GM19238 (cell line): ENCODE measurements at regions not wholly inside any gene's neighbourhood (a gene's known extent, or its start where the extent isn't known, plus 50 kb on each side); places are given as distances from the start of the nearest gene placed in this dataset.

ENCODE experiments used
- DNase-seq: peaks from one replicate; pipeline ENCODE4 v3.0.0; 2011; ENCODE audit warnings: low spot score; ENCODE audit not compliant: insufficient read length

GRCh38 chr6:88359530-88360202 is 193.5 kb upstream of the CNR1 start:
- no peak for DNase-seq

GRCh38 chr6:88358846-88359245 is 192.7 kb upstream of the CNR1 start:
- no peak for DNase-seq

- no peak for DNase-seq
Measured at GRCh38 chr6:88349511-88349910, 183.4 kb upstream of the CNR1 start.

GRCh38 chr6:88342336-88342735 is 176.2 kb upstream of the CNR1 start:
- DNase-seq = no peak

- DNase-seq = no peak
Measured at GRCh38 chr6:88339761-88340160, 173.6 kb upstream of the CNR1 start.

- no peak for DNase-seq
Measured at GRCh38 chr6:88321306-88321705, 155.2 kb upstream of the CNR1 start.

GRCh38 chr6:88311561-88311960 is 145.4 kb upstream of the CNR1 start:
- no peak for DNase-seq

GRCh38 chr6:88304520-88304919 is 138.4 kb upstream of the CNR1 start:
- DNase-seq = no peak

GRCh38 chr6:88302769-88303225 is 136.7 kb upstream of the CNR1 start:
- no peak for DNase-seq

- no peak for DNase-seq
Measured at GRCh38 chr6:88301888-88302768, 136.0 kb upstream of the CNR1 start.

GRCh38 chr6:88301256-88301655 is 135.1 kb upstream of the CNR1 start:
- no peak for DNase-seq

GRCh38 chr6:88298066-88298845 is 132.1 kb upstream of the CNR1 start:
- no peak for DNase-seq

GRCh38 chr6:88296694-88297093 is 130.5 kb upstream of the CNR1 start:
- no peak for DNase-seq

- no peak for DNase-seq
Measured at GRCh38 chr6:88295663-88296062, 129.5 kb upstream of the CNR1 start.

- DNase-seq = no peak
Measured at GRCh38 chr6:88294702-88295101, 128.6 kb upstream of the CNR1 start.

GRCh38 chr6:88290411-88290810 is 124.3 kb upstream of the CNR1 start:
- DNase-seq = no peak

GRCh38 chr6:88287696-88288095 is 121.5 kb upstream of the CNR1 start:
- DNase-seq = no peak

GRCh38 chr6:88276331-88276730 is 110.2 kb upstream of the CNR1 start:
- no peak for DNase-seq

- no peak for DNase-seq
Measured at GRCh38 chr6:88268508-88268907, 102.4 kb upstream of the CNR1 start.

GRCh38 chr6:88266126-88266525 is 100.0 kb upstream of the CNR1 start:
- DNase-seq = no peak

- DNase-seq = no peak
Measured at GRCh38 chr6:88263591-88263990, 97.4 kb upstream of the CNR1 start.

GRCh38 chr6:88262332-88262731 is 96.2 kb upstream of the CNR1 start:
- DNase-seq = no peak
